K562 (cell line): ENCODE measurements at regions not wholly inside any gene's neighbourhood (a gene's known extent, or its start where the extent isn't known, plus 50 kb on each side); places are given as distances from the start of the nearest gene placed in this dataset.

Experiments
- ARID1B ChIP-seq: fragments of 450-650 bp; IDR thresholded peaks from 2 replicates; pipeline ENCODE4 v1.6.1; 2016; ENCODE audit warnings: antibody characterized with exemption, mild to moderate bottlenecking, inconsistent platforms
- CREBBP ChIP-seq: IDR thresholded peaks from one replicate; pipeline ENCODE4 v1.6.1; 2012; ENCODE audit warnings: low read depth, mild to moderate bottlenecking, control low read depth, inconsistent platforms, low read length
- CREM ChIP-seq: IDR thresholded peaks from 2 replicates; pipeline ENCODE4 v1.6.1; 2014; ENCODE audit warnings: antibody characterized with exemption, low read depth
- ELF2 ChIP-seq: fragments of 250-450 bp; sonication (Bioruptor Pico); IDR thresholded peaks from 2 replicates; pipeline ENCODE4 v1.5.0; 2021; ENCODE audit warnings: mild to moderate bottlenecking
- ETV1 ChIP-seq: fragments of 450-650 bp; conservative IDR thresholded peaks from 2 replicates; pipeline ENCODE4 v1.6.1; 2016; ENCODE audit warnings: missing genetic modification characterization, control low read depth, low read depth, missing compliant biosample characterization
- HMG20A ChIP-seq: fragments of 450-650 bp; formaldehyde crosslinking; conservative IDR thresholded peaks from 2 replicates; pipeline ENCODE4 v1.4.0; 2020; ENCODE audit warnings: mild to moderate bottlenecking, mixed read lengths
- HSF4 ChIP-seq: fragments of 250-450 bp; sonication (Bioruptor Pico); IDR thresholded peaks from 2 replicates; pipeline ENCODE4 v2.1.2; 2022; ENCODE audit warnings: mild to moderate bottlenecking, moderate library complexity, borderline replicate concordance
- NR2C1 ChIP-seq, 2 experiments: fragments of 450-650 bp; IDR thresholded peaks; 2 replicates each; pipeline ENCODE4 v1.6.1; 2017; ENCODE audit warnings: mild to moderate bottlenecking in 2 of 2, antibody characterized with exemption in 1 of 2, inconsistent platforms in 1 of 2, missing compliant biosample characterization in 1 of 2, missing genetic modification characterization in 1 of 2
- NR3C1 ChIP-seq: sonication (generic); formaldehyde crosslinking; IDR thresholded peaks from 2 replicates; pipeline ENCODE4 v1.8.1; 2022; ENCODE audit warnings: missing genetic modification reagents
- RNF2 ChIP-seq: sonication (generic); IDR thresholded peaks from 2 replicates; pipeline ENCODE4 v1.6.1; 2016
- SRSF9 ChIP-seq: fragments of 200-400 bp; formaldehyde crosslinking; IDR thresholded peaks from 2 replicates; pipeline ENCODE4 v1.6.1; 2017; ENCODE audit warnings: low read depth, low read length, borderline replicate concordance
- TBP ChIP-seq: optimal IDR thresholded peaks from 2 replicates; pipeline ENCODE3; 2011; ENCODE audit warnings: low read depth, low read length, improper control_type of control experiment
- TSC22D4 ChIP-seq: fragments of 450-650 bp; IDR thresholded peaks from 2 replicates; pipeline ENCODE4 v1.6.1; 2016; ENCODE audit warnings: missing genetic modification characterization, missing biosample characterization, control low read depth
- XRCC4 ChIP-seq: IDR thresholded peaks from one replicate; pipeline ENCODE4 v1.6.1; 2011; ENCODE audit not compliant: insufficient read depth, insufficient read length; ENCODE audit errors: extremely low read depth
- TF ChIP-seq, protein P1 (sequence below): fragments of 450-650 bp; IDR thresholded peaks from 2 replicates; pipeline ENCODE4 v1.6.1; 2016; ENCODE audit warnings: borderline replicate concordance
- TF ChIP-seq, protein P2 (sequence below): fragments of 250-450 bp; sonication (Bioruptor Pico); IDR thresholded peaks from 2 replicates; pipeline ENCODE4 v1.5.0; 2020; ENCODE audit warnings: mild to moderate bottlenecking
- TF ChIP-seq, protein P3 (sequence below): fragments of 450-650 bp; IDR thresholded peaks from 2 replicates; pipeline ENCODE4 v1.6.1; 2016
- TF ChIP-seq, protein P4 (sequence below): fragments of 450-650 bp; IDR thresholded peaks from 2 replicates; pipeline ENCODE4 v1.6.1; 2016; ENCODE audit warnings: mild to moderate bottlenecking
- TF ChIP-seq, protein P5 (sequence below): sonication (generic); formaldehyde crosslinking; IDR thresholded peaks from 2 replicates; pipeline ENCODE4 v1.8.0; 2022; ENCODE audit warnings: mild to moderate bottlenecking, missing genetic modification reagents

DNA sequence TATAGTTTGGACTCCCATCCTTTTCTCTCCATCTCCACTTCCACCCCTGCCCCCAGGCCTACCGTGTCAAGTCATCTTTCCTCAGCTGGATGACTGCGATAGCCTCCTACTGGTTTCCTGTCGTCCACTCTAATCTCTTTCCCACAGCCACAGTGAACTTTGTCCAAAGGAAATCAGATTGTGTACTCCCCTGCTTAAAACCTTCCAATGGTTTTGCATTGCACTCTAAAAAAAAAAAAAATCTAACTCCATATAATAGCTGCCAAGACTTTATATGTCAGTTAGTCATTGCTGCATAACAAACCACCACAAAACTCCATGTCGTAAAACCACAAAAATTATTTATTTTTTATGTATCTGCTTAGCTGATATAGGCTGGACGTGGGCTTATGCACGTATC, 160.2 kb upstream of the CCDC68 start (continued):
- TF ChIP-seq SRSF9, result no peak
- no peak for TF ChIP-seq TSC22D4
- TF ChIP-seq, protein P1, sequence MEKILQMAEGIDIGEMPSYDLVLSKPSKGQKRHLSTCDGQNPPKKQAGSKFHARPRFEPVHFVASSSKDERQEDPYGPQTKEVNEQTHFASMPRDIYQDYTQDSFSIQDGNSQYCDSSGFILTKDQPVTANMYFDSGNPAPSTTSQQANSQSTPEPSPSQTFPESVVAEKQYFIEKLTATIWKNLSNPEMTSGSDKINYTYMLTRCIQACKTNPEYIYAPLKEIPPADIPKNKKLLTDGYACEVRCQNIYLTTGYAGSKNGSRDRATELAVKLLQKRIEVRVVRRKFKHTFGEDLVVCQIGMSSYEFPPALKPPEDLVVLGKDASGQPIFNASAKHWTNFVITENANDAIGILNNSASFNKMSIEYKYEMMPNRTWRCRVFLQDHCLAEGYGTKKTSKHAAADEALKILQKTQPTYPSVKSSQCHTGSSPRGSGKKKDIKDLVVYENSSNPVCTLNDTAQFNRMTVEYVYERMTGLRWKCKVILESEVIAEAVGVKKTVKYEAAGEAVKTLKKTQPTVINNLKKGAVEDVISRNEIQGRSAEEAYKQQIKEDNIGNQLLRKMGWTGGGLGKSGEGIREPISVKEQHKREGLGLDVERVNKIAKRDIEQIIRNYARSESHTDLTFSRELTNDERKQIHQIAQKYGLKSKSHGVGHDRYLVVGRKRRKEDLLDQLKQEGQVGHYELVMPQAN, result no peak
- TF ChIP-seq TBP, result no peak
- TF ChIP-seq, protein P2, sequence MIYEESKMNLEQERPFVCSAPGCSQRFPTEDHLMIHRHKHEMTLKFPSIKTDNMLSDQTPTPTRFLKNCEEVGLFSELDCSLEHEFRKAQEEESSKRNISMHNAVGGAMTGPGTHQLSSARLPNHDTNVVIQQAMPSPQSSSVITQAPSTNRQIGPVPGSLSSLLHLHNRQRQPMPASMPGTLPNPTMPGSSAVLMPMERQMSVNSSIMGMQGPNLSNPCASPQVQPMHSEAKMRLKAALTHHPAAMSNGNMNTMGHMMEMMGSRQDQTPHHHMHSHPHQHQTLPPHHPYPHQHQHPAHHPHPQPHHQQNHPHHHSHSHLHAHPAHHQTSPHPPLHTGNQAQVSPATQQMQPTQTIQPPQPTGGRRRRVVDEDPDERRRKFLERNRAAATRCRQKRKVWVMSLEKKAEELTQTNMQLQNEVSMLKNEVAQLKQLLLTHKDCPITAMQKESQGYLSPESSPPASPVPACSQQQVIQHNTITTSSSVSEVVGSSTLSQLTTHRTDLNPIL (CRISPR knock-in tag), result no peak
- 0 out of 2 replicates have a peak, but pooled peaks have one; percentile 8 for TF ChIP-seq CREM
- no peak for TF ChIP-seq NR2C1 (IDR thresholded peaks at IDR 0.05)
- peak; percentile 66 for TF ChIP-seq NR2C1 (tag; IDR thresholded peaks at IDR 0.05)
- TF ChIP-seq HSF4 (CRISPR knock-in tag), result no peak
- TF ChIP-seq, protein P3, sequence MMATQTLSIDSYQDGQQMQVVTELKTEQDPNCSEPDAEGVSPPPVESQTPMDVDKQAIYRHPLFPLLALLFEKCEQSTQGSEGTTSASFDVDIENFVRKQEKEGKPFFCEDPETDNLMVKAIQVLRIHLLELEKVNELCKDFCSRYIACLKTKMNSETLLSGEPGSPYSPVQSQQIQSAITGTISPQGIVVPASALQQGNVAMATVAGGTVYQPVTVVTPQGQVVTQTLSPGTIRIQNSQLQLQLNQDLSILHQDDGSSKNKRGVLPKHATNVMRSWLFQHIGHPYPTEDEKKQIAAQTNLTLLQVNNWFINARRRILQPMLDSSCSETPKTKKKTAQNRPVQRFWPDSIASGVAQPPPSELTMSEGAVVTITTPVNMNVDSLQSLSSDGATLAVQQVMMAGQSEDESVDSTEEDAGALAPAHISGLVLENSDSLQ, result no peak
- TF ChIP-seq CREBBP, result no peak
- TF ChIP-seq HMG20A (CRISPR knock-in tag), result no peak
- no peak for TF ChIP-seq XRCC4
- TF ChIP-seq NR3C1, result no peak
- TF ChIP-seq, protein P4, sequence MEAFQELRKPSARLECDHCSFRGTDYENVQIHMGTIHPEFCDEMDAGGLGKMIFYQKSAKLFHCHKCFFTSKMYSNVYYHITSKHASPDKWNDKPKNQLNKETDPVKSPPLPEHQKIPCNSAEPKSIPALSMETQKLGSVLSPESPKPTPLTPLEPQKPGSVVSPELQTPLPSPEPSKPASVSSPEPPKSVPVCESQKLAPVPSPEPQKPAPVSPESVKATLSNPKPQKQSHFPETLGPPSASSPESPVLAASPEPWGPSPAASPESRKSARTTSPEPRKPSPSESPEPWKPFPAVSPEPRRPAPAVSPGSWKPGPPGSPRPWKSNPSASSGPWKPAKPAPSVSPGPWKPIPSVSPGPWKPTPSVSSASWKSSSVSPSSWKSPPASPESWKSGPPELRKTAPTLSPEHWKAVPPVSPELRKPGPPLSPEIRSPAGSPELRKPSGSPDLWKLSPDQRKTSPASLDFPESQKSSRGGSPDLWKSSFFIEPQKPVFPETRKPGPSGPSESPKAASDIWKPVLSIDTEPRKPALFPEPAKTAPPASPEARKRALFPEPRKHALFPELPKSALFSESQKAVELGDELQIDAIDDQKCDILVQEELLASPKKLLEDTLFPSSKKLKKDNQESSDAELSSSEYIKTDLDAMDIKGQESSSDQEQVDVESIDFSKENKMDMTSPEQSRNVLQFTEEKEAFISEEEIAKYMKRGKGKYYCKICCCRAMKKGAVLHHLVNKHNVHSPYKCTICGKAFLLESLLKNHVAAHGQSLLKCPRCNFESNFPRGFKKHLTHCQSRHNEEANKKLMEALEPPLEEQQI, result no peak
- peak; percentile 59; the same call in 1 of the 2 replicates for TF ChIP-seq RNF2
- TF ChIP-seq ELF2 (CRISPR knock-in tag), result no peak
- peak; percentile 92 for TF ChIP-seq ARID1B
- TF ChIP-seq, protein P5, sequence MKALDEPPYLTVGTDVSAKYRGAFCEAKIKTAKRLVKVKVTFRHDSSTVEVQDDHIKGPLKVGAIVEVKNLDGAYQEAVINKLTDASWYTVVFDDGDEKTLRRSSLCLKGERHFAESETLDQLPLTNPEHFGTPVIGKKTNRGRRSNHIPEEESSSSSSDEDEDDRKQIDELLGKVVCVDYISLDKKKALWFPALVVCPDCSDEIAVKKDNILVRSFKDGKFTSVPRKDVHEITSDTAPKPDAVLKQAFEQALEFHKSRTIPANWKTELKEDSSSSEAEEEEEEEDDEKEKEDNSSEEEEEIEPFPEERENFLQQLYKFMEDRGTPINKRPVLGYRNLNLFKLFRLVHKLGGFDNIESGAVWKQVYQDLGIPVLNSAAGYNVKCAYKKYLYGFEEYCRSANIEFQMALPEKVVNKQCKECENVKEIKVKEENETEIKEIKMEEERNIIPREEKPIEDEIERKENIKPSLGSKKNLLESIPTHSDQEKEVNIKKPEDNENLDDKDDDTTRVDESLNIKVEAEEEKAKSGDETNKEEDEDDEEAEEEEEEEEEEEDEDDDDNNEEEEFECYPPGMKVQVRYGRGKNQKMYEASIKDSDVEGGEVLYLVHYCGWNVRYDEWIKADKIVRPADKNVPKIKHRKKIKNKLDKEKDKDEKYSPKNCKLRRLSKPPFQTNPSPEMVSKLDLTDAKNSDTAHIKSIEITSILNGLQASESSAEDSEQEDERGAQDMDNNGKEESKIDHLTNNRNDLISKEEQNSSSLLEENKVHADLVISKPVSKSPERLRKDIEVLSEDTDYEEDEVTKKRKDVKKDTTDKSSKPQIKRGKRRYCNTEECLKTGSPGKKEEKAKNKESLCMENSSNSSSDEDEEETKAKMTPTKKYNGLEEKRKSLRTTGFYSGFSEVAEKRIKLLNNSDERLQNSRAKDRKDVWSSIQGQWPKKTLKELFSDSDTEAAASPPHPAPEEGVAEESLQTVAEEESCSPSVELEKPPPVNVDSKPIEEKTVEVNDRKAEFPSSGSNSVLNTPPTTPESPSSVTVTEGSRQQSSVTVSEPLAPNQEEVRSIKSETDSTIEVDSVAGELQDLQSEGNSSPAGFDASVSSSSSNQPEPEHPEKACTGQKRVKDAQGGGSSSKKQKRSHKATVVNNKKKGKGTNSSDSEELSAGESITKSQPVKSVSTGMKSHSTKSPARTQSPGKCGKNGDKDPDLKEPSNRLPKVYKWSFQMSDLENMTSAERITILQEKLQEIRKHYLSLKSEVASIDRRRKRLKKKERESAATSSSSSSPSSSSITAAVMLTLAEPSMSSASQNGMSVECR, result no peak
- TF ChIP-seq ETV1 (tag), result peak; percentile 94
